ENCODE measurements at regions not wholly inside any gene's neighbourhood (a gene's known extent, or its start where the extent isn't known, plus 50 kb on each side); places are given as distances from the start of the nearest gene placed in this dataset.

GRCh38 chr5:2376486-2376885 lies 375.0 kb downstream of the IRX2 start:
- no peaks in the 10 kb centered on the region for H3K4me1 ChIP-seq
- H3K9me3 ChIP-seq, result no peaks in the 10 kb centered on the region
- WGBS, 2 donors, result 73 to 86% methylated on average over 6 of the region's 6 CpGs
- TF ChIP-seq CTCF (IDR thresholded peaks at IDR 0.05), result no peak
- DNase-seq (no peak), ATAC-seq (no peak), FAIRE-seq (no peak)
- no peaks in the 10 kb centered on the region for H3K27me3 ChIP-seq
- intact Hi-C loops (cut with DNase I), result no loop called here
- H3K36me3 ChIP-seq, result no peaks in the 10 kb centered on the region
- H3K4me3 ChIP-seq, result no peak overlapping the region
- H3K27ac ChIP-seq, result no peak overlapping the region

GRCh38 chr5:2375757-2376250 lies 375.7 kb downstream of the IRX2 start:
- FAIRE-seq, result no peak
- WGBS, 2 donors, result 15 to 23% methylated on average over 11 of the region's 11 CpGs
- DNase-seq, result no peak

DNA sequence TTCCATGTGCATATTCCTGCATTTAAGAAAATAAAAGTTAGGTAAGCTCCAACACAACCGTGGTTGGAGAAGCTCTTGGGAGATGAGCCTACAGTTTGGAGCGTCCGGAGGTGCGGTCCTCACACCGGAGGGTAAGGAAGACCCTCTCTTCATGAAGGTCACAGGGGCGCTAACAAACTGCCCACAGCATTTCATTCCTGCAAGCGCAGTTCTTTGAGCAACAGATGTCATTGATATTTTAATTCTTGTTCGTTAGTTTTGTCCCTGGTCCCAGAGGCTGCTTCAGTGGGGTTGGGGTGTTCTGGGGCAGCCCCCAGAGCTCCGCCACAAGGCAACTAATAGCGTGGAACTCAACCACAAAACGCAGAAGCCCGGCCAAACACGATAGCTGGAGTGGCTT lies 376.2 kb downstream of the IRX2 start:
- intact Hi-C loops (cut with DNase I), result no loop called here
- no peak for ATAC-seq
- Histone ChIP-seq H3K27me3 (no peaks in the 10 kb centered on the region), H3K4me1 (no peaks in the 10 kb centered on the region), H3K9me3 (no peaks in the 10 kb centered on the region), H3K27ac (no peak overlapping the region), H3K36me3 (no peaks in the 10 kb centered on the region), H3K4me3 (no peak overlapping the region)
- FAIRE-seq, result no peak
- no peak for DNase-seq
- WGBS, 2 donors, result 78 to 84% methylated on average over 13 of the region's 13 CpGs
- TF ChIP-seq CTCF (IDR thresholded peaks at IDR 0.05), result no peak

More at GRCh38 chr5:2375757-2376250, 375.7 kb downstream of the IRX2 start:
- no peak for ATAC-seq
- H3K36me3 ChIP-seq, result no peaks in the 10 kb centered on the region
- H3K27ac ChIP-seq, result no peak overlapping the region
- H3K27me3 ChIP-seq, result no peaks in the 10 kb centered on the region
- intact Hi-C loops (cut with DNase I), result no loop called here
- H3K4me3 ChIP-seq, result no peak overlapping the region
- H3K9me3 ChIP-seq, result no peaks in the 10 kb centered on the region
- H3K4me1 ChIP-seq, result no peaks in the 10 kb centered on the region
- TF ChIP-seq CTCF (IDR thresholded peaks at IDR 0.05), result no peak

GRCh38 chr5:2374703-2375102 lies 376.8 kb downstream of the IRX2 start:
- intact Hi-C loops (cut with DNase I), result no loop called here
- FAIRE-seq, result no peak
- no peaks in the 10 kb centered on the region for H3K36me3 ChIP-seq
- DNase-seq, result no peak
- 77 to 84% methylated on average over 13 of the region's 13 CpGs for WGBS, 2 donors
- ATAC-seq, result no peak
- H3K27ac ChIP-seq, result no peak overlapping the region
- H3K27me3 ChIP-seq, result no peaks in the 10 kb centered on the region
- no peak for TF ChIP-seq CTCF (IDR thresholded peaks at IDR 0.05)
- H3K4me1 ChIP-seq, result no peaks in the 10 kb centered on the region
- no peak overlapping the region for H3K4me3 ChIP-seq
- H3K9me3 ChIP-seq, result no peaks in the 10 kb centered on the region

- intact Hi-C loops (cut with DNase I), result no loop called here
- DNase-seq (no peak), ATAC-seq (no peak), FAIRE-seq (no peak)
- no peaks in the 10 kb centered on the region for H3K9me3 ChIP-seq
- no peak overlapping the region for H3K4me3 ChIP-seq
- WGBS, 2 donors, result 80 to 91% methylated on average over 6 of the region's 6 CpGs
- no peak overlapping the region for H3K27ac ChIP-seq
- H3K36me3 ChIP-seq, result no peaks in the 10 kb centered on the region
- H3K4me1 ChIP-seq, result no peaks in the 10 kb centered on the region
- no peak for TF ChIP-seq CTCF (IDR thresholded peaks at IDR 0.05)
- peaks cover 0 to 3% (median 0%) of the 10 kb centered on the region in 4 donors for H3K27me3 ChIP-seq
These were observed 377.8 kb downstream of the IRX2 start for GRCh38 chr5:2373631-2374030.
